NCI-H1092 (cell line): ENCODE measurements at regions not wholly inside any gene's neighbourhood (a gene's known extent, or its start where the extent isn't known, plus 50 kb on each side); places are given as distances from the start of the nearest gene placed in this dataset.
A peak's percentile ranks its signal among the peaks of the same experiment; 100 is the strongest.
"Not testable (repeated sequence)": the region's sequence is repeated elsewhere in the genome, so short reads cannot be mapped to it uniquely, and the experiment has no call there.

Source experiments
- DNase-seq: peaks from one replicate; lab custom pipeline; 2025; lab: John Stamatoyannopoulos, UW

DNA sequence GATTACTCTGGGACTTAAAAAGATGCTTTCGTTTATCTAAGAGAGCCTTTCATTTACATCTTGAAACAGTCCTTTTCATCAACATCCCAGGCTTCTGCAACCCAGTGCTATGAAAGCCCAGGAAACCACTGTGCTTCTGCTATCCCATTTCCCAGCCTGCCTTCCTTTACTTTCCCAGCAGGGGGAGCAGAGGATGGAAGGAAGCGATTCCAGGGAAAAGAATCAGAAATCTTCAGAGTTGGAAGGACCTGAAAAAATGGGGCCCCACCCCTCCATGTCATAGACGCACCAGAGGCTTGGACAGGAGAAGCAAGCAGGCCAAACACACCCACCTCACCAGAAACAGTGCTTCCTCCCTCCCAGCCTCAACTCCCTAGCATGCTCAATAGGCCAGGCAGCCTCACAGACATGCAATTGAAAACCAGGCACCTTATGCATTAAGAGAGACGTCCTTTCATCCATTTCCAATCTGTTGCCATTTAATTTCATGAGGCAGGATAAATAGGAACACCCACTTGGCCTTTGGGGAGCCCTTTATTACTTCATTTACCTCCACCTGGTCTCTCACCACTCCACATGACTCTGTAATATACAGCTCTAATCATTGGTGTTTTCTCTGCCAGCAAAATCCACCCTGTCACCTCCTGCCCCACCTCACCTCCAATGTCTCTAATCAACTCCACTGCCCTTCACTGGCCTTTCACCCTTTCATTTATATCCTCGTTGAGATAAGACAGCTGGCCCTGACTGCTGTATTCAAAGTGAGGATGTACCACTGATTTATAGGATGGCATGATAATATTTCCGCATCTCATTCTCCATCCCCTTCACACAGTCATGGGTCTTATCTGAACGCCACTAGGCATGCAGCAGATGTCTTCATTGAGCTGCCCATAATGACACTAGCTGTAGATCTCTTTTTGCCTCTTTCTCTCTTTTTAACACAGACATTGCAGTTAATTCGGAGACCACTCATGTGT is 583.9 kb downstream of the NTRK3 start:
- DNase-seq = peak; percentile 25

DNA sequence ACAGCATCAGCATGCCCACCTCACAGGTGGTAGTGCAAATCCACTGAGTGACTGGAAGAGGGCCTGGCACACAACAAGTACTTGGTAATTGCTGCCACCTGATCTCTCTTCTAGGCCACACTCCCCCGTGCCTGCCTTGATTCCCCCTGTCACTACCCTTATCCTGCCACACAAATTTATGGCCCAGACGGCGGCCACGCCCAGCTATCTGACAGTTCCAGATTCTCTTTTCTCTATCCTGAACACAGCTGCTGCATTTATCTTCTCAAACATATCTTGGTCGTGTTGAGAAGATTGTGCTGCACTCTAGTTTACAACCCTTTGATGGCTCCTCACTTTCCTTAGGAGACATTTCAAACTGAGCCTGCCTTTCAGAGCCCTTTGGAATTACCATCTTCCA is 585.2 kb downstream of the NTRK3 start:
- DNase-seq = no peak

DNA sequence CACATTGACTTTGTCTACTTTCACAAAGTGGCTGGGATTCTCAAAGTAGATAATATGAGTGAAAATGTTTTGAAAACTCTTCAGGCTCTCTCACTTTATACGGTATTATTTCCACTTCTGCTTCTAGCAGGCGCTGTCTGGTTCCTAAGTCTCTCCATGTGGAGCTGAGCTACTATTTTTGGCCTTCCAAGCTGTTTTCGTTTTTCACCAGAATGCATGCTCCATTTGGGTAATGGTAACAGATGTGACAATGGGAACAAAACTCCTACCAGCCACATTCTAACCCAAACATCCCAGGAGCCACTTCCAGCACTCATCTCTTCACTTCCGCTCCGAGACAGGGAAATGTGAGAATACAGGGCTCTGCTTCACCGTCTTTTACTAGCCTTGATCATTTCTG is 586.7 kb downstream of the NTRK3 start:
- DNase-seq = no peak

DNA sequence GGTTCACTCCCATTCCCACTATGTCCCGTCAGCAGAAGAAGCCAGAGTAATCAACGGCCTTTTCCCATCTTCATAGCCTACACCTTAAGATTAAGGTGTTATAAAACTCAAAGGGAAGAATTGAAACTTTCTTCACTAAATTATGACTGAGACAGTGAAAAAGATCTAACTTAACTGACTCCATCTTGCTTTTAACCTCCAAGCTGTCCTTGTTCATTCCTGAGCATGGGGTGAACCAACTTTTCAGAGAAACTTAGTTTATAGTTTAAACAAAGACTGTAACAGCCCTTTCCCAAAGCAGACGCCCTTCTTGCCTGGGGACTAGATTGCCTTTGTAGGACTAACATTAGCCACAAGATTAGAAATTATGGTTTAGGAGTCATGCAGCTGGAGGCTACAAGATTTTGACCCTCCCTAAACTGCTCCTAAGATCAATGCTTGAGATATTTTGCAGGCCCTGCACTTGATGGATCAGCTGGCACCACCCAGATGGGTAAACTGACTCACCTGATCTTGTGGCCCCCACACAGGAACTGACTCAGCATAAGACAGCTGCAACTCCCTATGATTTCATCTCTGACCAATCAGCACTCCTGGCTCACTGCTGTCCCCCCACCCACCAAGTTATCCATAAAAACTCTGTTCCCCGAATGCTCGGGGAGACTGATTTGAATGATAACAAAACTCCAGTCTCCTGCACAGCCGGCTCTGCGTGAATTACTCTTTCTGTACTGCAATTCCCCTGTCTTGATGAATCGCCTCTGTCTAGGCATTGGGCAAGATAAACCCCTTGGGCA is 587.6 kb downstream of the NTRK3 start:
- DNase-seq = not testable (repeated sequence)

DNA sequence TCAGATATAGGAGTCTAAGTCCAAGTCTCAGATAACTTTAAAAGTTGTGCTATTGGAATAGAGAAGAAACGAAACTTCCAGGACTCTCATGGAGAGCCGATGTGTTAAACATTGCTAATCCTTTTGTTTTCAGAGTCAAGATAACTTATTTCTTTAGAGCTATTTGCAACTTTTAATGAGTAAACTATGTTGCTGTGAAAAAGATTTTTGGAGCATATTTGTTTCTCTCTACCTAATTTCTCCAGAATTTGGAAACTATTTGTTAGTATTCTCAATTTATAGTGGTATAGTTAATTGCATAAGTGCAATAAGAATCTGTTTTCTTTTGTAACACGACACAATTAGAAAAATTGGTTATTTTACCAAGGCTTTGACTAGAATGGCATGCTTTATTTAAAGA is 588.9 kb downstream of the NTRK3 start:
- DNase-seq = no peak

DNA sequence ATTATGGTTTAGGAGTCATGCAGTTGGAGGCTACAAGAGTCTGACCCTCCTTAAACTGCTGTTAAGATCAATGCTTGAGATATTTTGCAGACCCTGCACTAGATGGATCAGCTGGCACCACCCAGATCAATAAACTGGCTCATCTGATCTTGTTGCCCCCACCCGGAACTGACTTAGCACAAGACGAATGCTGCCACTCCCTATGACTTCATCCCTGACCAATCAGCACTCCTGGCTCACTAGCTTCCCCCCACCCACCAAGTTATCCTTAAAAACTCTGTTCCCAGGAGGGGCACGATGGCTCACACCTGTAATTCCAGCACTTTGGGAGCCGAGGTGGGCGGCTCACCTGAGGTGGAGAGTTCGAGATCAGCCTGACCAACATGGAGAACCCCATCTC is 594.0 kb downstream of the NTRK3 start:
- no peak for DNase-seq

DNA sequence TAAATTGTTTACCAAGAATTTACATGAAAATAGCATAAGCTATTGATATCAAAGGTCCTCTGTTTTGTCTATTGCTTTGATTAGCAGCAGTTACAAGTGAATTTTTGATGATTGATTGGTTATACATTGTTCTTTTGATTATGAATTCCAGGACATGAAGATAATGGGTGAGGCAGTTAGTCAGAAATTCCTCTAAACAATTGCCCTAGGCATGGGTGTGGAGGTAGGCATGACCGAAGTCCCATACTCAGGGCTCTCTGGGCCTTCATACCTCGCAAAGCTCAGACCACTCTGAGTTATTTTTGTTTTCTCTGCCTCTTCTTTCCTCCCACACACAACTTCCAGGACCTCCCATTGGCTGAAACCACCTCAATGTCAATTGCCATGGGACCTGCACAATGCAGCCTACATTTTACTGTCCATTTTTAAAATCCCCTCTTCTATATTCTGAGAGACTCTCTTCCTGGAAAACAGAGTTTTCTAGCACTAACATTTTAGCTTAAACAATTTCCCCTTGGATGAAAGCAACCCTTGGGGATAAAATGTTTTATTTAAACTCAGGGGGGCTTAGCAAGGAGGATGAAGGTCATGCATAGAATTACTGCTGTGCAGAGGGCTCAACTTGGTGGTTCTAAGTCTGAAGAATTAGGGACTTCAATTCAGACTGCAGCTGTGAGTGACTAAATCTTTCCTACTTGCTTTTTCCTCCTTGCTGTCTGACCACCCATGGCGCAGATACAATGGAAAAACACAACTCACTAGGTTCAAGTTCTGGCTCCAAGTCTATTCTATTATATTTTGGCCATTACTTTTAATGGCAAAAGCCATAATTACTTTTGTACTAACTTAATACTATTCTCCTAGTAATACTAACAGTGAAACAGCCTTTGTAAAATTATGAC is 594.8 kb downstream of the NTRK3 start:
- DNase-seq = no peak

DNA sequence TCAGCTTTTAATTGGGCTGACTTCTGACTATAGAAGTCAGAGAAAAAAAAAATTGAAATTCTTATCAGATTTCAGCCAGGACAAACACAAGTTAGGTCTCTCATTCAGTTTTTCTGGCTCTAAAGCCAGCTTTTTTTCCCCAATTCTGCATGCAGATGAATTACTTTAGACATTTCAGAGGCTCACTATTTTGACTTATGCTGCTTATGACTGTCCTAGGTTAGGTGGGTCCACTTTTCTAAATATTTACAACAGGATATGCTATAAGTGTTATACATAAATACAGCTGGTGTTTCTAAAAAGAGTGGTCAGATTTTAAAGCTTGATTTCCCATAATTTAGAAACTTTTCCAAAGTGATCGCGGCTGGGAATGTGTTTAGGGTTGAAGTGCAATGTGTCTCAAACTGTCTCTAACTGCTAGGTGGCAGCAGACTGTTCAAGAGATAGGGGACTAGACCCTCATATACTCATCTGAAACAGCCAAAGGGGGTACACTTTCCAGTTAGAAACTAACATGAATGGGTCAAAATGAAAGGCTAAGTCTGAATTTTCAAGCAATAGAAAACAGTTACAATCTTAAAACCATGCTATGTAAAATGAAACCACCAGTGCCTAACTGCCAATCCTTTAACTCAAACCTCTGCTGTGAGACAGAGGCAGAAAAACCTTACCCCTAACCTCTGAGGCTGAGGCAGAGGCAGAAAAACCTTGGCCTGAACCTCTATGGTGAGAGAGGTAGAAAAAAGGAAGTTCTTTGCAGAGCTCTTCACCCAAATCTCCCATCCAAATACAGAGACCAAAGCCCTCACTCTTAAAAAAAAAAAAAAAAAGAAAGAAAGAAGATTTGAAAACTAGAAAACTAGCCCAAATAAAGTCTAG is 596.0 kb downstream of the NTRK3 start:
- no peak for DNase-seq

DNA sequence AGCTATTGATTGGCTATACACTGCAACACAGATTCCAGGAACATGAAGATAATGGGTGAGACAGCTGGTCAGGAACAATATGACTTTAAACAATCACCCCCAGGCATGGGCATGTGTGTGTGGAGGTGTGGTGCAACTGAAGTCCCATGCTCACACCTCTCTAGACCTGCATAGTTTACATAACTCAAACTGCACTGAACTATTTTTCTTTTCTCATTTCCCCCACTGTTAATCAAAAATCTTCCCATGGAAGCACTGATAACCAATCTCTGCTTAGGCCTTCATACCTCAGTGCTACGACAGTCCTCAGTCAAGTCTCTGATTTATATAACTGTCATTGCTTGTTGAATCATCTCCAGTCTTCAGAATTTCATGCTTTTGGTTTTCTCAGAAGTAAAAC is 600.2 kb downstream of the NTRK3 start:
- DNase-seq = no peak

DNA sequence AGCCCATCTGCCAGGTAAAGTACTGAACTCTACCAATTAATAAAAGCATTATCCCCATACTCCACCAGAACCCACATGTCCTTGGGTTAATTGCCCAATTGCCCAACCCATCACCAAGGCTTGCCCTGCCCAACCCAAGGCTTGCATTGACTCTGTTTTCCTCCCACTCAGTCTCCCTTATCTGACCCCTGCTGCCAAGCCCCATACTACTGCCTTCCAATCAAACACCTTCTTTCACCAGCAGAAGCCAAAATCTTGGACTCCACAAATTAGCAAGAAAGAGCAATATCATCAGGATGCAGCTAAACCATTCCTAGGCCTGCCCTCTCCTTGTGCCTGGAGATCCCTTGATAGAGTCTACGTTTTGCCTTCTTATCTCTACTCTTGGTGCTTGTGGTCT is 602.9 kb downstream of the NTRK3 start:
- no peak for DNase-seq

DNA sequence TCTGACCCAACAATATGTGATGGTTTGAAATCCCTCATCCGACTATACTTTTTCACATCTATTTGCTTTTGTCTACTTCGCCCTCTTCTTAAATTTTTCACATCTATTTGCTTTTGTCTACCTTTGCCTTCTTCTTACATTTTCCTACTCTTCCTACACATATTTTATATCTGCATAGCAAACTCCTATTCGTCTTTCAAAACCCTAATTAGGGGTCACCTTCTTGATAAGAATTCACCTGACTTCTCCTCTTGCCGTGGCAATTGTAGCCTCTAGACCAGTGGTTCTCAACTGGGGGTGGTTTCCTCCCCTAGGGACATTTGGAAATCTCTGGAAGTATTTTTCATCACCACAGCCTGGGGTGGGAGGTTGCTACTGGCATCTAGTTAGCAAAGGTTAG is 607.4 kb downstream of the NTRK3 start:
- no peak for DNase-seq

DNA sequence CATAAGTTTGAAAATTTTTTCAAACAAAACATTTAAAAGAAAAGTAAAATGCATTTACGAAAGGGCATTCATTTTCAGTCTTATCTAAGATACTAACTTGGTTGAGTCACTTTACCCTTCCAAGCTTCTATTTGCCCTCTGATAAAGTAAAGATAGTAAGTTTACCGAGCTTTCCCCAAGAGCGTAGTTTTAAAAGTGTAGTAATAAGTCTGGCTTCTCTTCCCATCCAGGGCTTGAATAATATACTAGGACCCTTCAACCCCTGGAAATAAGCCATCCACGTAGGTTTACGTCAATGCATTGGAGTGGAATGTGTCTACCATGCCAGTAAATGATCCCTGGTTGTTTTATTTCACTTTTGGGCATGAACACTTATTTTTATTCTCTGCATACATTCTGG is 608.3 kb downstream of the NTRK3 start:
- DNase-seq = no peak

DNA sequence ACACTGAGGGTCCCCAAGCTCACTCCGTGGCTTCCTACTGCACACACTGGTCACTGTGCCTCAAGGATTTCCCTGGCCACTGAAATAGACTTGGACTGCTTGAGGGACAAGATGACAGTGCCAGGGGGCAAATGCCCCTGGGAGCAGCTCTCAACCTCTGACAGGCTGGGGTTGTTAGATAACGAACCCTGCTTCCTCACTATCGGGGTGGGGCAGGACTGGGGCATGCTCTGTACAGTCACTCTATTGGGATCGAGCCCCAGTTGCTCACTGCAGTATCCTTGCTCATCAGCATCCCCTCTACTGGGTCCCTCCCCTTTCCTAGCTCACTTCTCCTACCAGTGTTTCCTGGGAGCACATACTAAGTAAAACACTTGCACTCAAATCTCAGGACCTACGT is 610.8 kb downstream of the NTRK3 start:
- DNase-seq = no peak

DNA sequence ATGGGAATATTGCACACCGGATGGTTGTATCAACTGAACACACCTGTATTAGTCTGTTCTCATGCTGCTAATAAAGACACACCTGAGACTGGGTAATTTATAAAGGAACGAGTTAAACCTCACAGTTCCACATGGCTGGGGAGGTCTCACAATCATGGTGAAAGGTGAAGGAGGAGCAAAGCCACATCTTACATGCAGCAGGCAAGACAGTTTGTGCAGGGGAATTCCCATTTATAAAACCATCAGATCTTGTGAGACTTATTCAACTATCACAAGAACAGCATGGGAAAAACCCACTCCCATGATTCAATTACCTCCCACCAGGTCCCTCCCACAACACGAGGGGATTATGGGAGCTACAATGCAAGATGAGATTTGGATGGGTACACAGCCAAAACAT is 613.5 kb downstream of the NTRK3 start:
- DNase-seq = not testable (repeated sequence)

DNA sequence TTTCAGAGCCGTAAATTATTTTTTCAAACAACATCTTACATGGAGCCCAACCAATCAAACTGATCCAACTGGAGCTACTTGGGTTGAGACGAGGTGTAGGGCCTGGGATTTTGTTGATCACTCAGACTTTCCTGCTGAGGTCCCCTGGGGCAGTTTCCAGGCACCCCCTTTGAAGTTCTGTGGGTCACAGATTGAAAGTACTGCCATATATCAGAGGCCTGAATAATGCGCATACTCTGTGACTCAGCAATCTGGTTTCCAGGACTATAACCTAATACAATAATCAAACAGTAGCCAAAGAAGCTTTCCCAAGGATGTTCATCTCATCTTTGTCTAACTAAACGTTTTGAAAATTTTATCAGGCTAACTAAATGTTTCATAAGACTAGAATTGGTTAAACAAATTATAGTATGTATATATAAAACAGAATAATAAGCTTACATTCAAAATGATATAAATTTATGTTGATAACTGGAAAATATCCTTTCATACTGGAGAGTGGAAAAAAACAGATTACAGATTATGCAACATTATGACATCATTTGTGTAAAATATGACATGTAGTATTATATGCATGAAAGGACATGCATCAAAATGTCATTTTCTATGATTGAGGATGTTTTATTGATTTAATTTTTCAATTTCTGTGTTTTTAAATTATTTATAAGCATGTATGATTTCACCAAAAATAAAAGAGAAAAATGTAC is 617.1 kb downstream of the NTRK3 start:
- DNase-seq = no peak

DNA sequence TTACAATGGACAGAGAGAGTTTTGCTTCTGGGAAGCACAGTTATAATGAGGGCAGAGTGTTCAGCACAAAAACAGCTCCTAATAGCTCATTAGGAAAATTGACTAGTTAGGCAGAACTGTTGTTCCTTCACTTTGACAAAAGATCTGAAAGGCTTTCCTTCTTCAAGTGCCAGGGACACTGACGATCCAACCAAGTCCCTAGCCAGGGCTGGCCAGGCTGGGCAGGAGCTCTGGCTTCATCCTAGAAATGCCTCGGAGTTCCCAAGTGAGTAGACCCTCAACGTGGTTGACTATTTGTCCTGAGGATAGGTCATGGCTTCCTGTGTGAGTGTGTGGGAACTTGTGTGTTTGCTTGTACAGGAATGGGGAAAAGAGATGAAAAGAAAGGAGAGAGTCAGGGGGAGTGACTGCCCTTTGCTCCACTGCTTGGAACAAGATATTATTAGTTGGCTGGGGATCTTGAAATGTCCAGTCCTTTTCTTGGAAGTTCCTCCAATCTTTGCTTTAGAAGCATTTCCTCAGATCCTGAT is 617.9 kb downstream of the NTRK3 start:
- no peak for DNase-seq

DNA sequence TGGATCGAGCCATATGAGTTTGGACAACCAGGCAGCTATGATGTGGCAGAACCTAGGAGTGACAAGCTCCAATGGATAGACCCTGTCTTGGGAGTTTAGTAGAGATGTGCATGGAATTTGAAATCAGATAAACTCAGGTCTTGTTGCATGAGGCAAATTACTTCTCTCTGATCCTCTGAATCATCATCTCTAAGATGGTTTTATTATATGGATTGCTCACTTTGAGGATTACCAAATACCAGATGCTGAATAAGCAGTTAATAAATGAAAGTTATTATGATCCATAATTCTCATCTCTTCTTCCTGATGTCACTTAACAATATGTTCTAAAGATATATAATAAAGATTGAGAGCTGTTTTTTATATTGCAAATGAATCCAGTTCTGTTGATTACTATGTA is 622.2 kb downstream of the NTRK3 start:
- no peak for DNase-seq

DNA sequence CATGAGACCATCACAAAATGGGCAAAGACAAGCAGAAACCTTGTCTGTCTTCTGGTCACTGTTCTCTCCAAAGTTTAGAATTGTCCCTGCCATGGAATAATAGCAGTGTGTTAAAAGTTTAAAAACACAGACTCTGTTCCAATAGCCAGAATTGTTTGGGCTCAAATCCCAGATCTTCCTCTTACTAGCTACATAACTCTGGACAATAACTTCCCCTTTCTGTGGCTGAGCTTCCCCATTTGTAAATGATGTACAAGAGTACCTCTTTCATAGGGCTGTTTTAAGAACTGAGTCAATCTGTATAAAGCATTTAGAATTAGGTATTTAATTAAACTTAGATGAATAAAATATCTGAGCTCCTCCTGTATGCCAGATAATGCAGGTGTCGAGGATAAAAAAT is 623.0 kb downstream of the NTRK3 start:
- no peak for DNase-seq

DNA sequence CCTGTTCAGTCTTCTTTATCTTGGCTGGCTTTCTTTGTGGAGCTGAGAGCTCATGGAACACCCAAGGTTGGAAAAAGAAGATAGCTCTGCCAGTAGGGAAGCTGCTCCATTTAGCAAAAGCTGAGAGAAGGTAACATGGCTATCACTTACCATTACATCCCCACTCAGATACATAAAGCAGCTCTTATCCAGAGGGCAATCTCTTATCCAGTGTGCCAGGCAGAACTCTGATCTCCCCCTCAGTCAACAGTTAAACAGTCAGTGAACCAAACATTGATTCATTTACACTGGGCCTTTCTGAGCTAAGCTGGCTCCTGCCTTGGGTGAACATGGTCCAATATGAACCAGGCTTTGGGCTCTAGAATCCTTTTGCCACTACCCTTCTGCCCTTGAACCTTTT is 624.2 kb downstream of the NTRK3 start:
- no peak for DNase-seq

DNA sequence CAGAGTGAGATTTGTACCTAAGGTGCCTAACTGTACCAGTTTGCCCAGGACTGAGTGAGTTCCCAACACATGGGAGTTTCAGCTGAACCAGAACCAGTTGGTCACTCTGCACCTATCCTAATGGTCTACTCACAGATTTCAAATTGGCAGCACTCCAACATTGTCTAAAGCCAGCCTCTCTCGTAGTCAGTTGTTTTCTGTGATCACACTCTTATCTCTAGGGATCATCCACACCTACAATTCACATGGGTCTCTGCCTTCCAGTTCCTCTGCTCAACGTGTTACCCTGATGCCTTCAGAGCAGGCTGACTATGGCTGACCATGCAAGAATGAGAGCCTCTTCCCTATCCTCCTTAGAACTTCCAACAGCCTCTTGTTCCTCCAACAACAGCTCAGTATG is 624.8 kb downstream of the NTRK3 start:
- no peak for DNase-seq
